ENCODE measurements at regions not wholly inside any gene's neighbourhood (a gene's known extent, or its start where the extent isn't known, plus 50 kb on each side); places are given as distances from the start of the nearest gene placed in this dataset.

GRCh38 chr12:91984556-91984955, 161.1 kb downstream of the BTG1 start:
- Mint-ChIP-seq H3K4me1 (ENCODE audit: insufficient read depth, unreplicated experiment) (peaks cover 11% of the 10 kb centered on the region), H3K27ac (ENCODE audit: low read depth, unreplicated experiment) (no peak overlapping the region), H3K9me3 (ENCODE audit: unreplicated experiment) (no peaks in the 10 kb centered on the region), H3K4me3 (ENCODE audit: unreplicated experiment) (no peak overlapping the region), H3K27me3 (ENCODE audit: insufficient read depth, unreplicated experiment) (no peaks in the 10 kb centered on the region), H3K36me3 (ENCODE audit: insufficient read depth, unreplicated experiment) (no peaks in the 10 kb centered on the region)
- no peak for TF ChIP-seq CTCF (IDR thresholded peaks at IDR 0.05; ENCODE audit: unreplicated experiment)
- ChIA-PET CTCF (interaction anchor here (0.6 to 1.5 kb wide), 2 partner anchors 166 to 602 kb away, joined by 4 read pairs; no protein-coding TSS in a partner anchor), POLR2A (interaction anchor here (0.6 to 1.3 kb wide), 2 partner anchors 10 to 105 kb away, joined by 3 to 4 read pairs; no protein-coding TSS in a partner anchor)
- no peak for DNase-seq (ENCODE audit: unreplicated experiment)
- intact Hi-C loops (cut with micrococcal nuclease) = no loop called here
- no TSS peak for BruUV-seq (replicated peaks)

GRCh38 chr12:91983935-91984334, 161.7 kb downstream of the BTG1 start:
- H3K36me3 Mint-ChIP-seq (ENCODE audit: insufficient read depth, unreplicated experiment) = no peaks in the 10 kb centered on the region
- DNase-seq (ENCODE audit: unreplicated experiment) = no peak
- ChIA-PET CTCF (interaction anchor here (0.6 kb wide), 2 partner anchors 166 to 172 kb away, joined by 4 to 5 read pairs; no protein-coding TSS in a partner anchor), POLR2A (interaction anchor here (0.6 to 1.3 kb wide), 6 partner anchors 11 to 316 kb away, joined by 3 to 4 read pairs (median 4); no protein-coding TSS in a partner anchor)
- no peak overlapping the region for H3K4me3 Mint-ChIP-seq (ENCODE audit: unreplicated experiment)
- BruUV-seq (replicated peaks) = no TSS peak
- peaks cover 11% of the 10 kb centered on the region for H3K4me1 Mint-ChIP-seq (ENCODE audit: insufficient read depth, unreplicated experiment)
- no peak for TF ChIP-seq CTCF (IDR thresholded peaks at IDR 0.05; ENCODE audit: unreplicated experiment)
- H3K27me3 Mint-ChIP-seq (ENCODE audit: insufficient read depth, unreplicated experiment) = no peaks in the 10 kb centered on the region
- no peaks in the 10 kb centered on the region for H3K9me3 Mint-ChIP-seq (ENCODE audit: unreplicated experiment)
- intact Hi-C loops (cut with micrococcal nuclease) = no loop called here
- H3K27ac Mint-ChIP-seq (ENCODE audit: low read depth, unreplicated experiment) = no peak overlapping the region

GRCh38 chr12:91982946-91983345, 162.7 kb downstream of the BTG1 start:
- no peak for TF ChIP-seq CTCF (IDR thresholded peaks at IDR 0.05; ENCODE audit: unreplicated experiment)
- no TSS peak for BruUV-seq (replicated peaks)
- Mint-ChIP-seq H3K36me3 (ENCODE audit: insufficient read depth, unreplicated experiment) (no peaks in the 10 kb centered on the region), H3K4me3 (ENCODE audit: unreplicated experiment) (no peak overlapping the region), H3K4me1 (ENCODE audit: insufficient read depth, unreplicated experiment) (peaks cover 11% of the 10 kb centered on the region), H3K9me3 (ENCODE audit: unreplicated experiment) (no peaks in the 10 kb centered on the region), H3K27ac (ENCODE audit: low read depth, unreplicated experiment) (no peak overlapping the region), H3K27me3 (ENCODE audit: insufficient read depth, unreplicated experiment) (no peaks in the 10 kb centered on the region)
- intact Hi-C loops (cut with micrococcal nuclease) = no loop called here
- DNase-seq (ENCODE audit: unreplicated experiment) = no peak
- ChIA-PET CTCF (interaction anchor here (0.6 kb wide), 1 partner anchor 9 kb away, joined by 4 read pairs; no protein-coding TSS in a partner anchor), POLR2A (interaction anchor here (0.8 to 1.2 kb wide), 3 partner anchors 8 to 45 kb away, joined by 3 to 4 read pairs (median 4); no protein-coding TSS in a partner anchor)

- Mint-ChIP-seq H3K9me3 (ENCODE audit: unreplicated experiment) (no peaks in the 10 kb centered on the region), H3K36me3 (ENCODE audit: insufficient read depth, unreplicated experiment) (no peaks in the 10 kb centered on the region), H3K4me3 (ENCODE audit: unreplicated experiment) (no peak overlapping the region), H3K4me1 (ENCODE audit: insufficient read depth, unreplicated experiment) (no peaks in the 10 kb centered on the region), H3K27ac (ENCODE audit: low read depth, unreplicated experiment) (no peak overlapping the region), H3K27me3 (ENCODE audit: insufficient read depth, unreplicated experiment) (no peaks in the 10 kb centered on the region)
- POLR2A ChIA-PET = interaction anchor here (1.0 to 1.2 kb wide), 3 partner anchors 9 to 22 kb away, joined by 3 read pairs; no protein-coding TSS in a partner anchor
- CTCF ChIA-PET = interaction anchor here (1.1 kb wide), 1 partner anchor 9 kb away, joined by 3 read pairs; no protein-coding TSS in a partner anchor
- BruUV-seq (replicated peaks) = no TSS peak
- intact Hi-C loops (cut with micrococcal nuclease) = no loop called here
- DNase-seq (ENCODE audit: unreplicated experiment) = no peak
- TF ChIP-seq CTCF (IDR thresholded peaks at IDR 0.05; ENCODE audit: unreplicated experiment) = no peak
Observed at GRCh38 chr12:91980389-91980821, 165.2 kb downstream of the BTG1 start.

All from MCF 10A (cell line).